Kidney (tissue), 13 donors: ENCODE measurements at regions not wholly inside any gene's neighbourhood (a gene's known extent, or its start where the extent isn't known, plus 50 kb on each side); places are given as distances from the start of the nearest gene placed in this dataset.

Experiments
- DNase-seq, 5 donors: peaks; one replicate each; pipeline ENCODE4 v3.0.0-alpha.2; 2013 to 2020
- FAIRE-seq: peaks from 2 replicates; lab custom pipeline; 2012; peaks lifted over from hg19 to GRCh38; lab: Jason Lieb, UNC
- H3K27ac ChIP-seq, 2 donors: one replicate each; pipeline ENCODE4 v1.7.0; 2013; ENCODE audit warnings: low read depth in 2 of 2, low read length in 2 of 2, inconsistent platforms in 1 of 2
- H3K27me3 ChIP-seq: one replicate; pipeline ENCODE4 v1.7.1; 2013; ENCODE audit warnings: low read length, inconsistent platforms; ENCODE audit not compliant: control insufficient read depth, insufficient read depth
- H3K36me3 ChIP-seq, 3 donors: one replicate each; pipeline versions ENCODE4 v1.7.0 to v1.7.1; 2013; ENCODE audit warnings: low read length in 3 of 3, control low read depth in 1 of 3, inconsistent platforms in 1 of 3; ENCODE audit not compliant: insufficient read depth in 3 of 3, control insufficient read depth in 2 of 3
- H3K4me1 ChIP-seq, 3 donors: one replicate each; pipeline versions ENCODE4 v1.7.0 to v1.7.1; 2013; ENCODE audit warnings: low read length in 3 of 3, inconsistent platforms in 1 of 3, low read depth in 1 of 3; ENCODE audit not compliant: control insufficient read depth in 2 of 3, insufficient read depth in 2 of 3
- H3K4me3 ChIP-seq, 3 donors: one replicate each; pipeline versions ENCODE4 v1.7.0 to v1.8.1; 2013; ENCODE audit warnings: low read length in 3 of 3, control low read depth in 1 of 3, inconsistent platforms in 1 of 3
- H3K9ac ChIP-seq, 3 donors: one replicate each; pipeline versions ENCODE4 v1.7.0 to v1.7.1; 2013; ENCODE audit warnings: low read length in 3 of 3, control low read depth in 1 of 3, inconsistent platforms in 1 of 3
- H3K9me3 ChIP-seq, 3 donors: one replicate each; pipeline versions ENCODE4 v1.7.0 to v1.7.1; 2013; ENCODE audit warnings: low read length in 3 of 3, control low read depth in 1 of 3, inconsistent platforms in 1 of 3; ENCODE audit not compliant: control insufficient read depth in 2 of 3, insufficient read depth in 1 of 3
- CTCF ChIP-seq: IDR thresholded peaks from 3 replicates; pipeline ENCODE4 v1.5.1; 2012; ENCODE audit warnings: mild to moderate bottlenecking, moderate library complexity, borderline replicate concordance; ENCODE audit not compliant: insufficient read depth; ENCODE audit errors: extremely low read depth
- intact Hi-C: fragments of 100-400 bp; cut with DNase I; formaldehyde crosslinking; loops from one replicate; pipeline ENCODE4 v1.11.1; 2022
- donor health status: control.
- donor health status: control.
- donor health status: control.
- donor health status: control.
- donor health status: control.
- donor health status: DM: yes; HTN: yes; CAD: no.
- donor health status: Normal renal cell carcinoma (clear cell type).

- H3K9me3 ChIP-seq, result no peaks in the 10 kb centered on the region
- H3K9ac ChIP-seq, result no peak overlapping the region
- H3K4me1 ChIP-seq, result no peaks in the 10 kb centered on the region
- no peaks in the 10 kb centered on the region for H3K36me3 ChIP-seq
- no peak for DNase-seq
- no peak for FAIRE-seq
- H3K27ac ChIP-seq, result no peak overlapping the region
- no peaks in the 10 kb centered on the region for H3K27me3 ChIP-seq
- no peak overlapping the region for H3K4me3 ChIP-seq
- intact Hi-C loops, result no loop called here
- no peak for TF ChIP-seq CTCF
Measured at GRCh38 chr11:45482331-45482730, 183.1 kb downstream of the CHST1 start.

GRCh38 chr11:45481026-45481425 is 184.4 kb downstream of the CHST1 start:
- Histone ChIP-seq H3K4me3 (no peak overlapping the region), H3K9me3 (no peaks in the 10 kb centered on the region), H3K4me1 (no peaks in the 10 kb centered on the region), H3K36me3 (no peaks in the 10 kb centered on the region), H3K27ac (no peak overlapping the region), H3K9ac (no peak overlapping the region), H3K27me3 (no peaks in the 10 kb centered on the region)
- TF ChIP-seq CTCF, result no peak
- DNase-seq (peak in 2 of 5 donors; percentile 14 to 38), FAIRE-seq (no peak)
- intact Hi-C loops, result no loop called here

- H3K27me3 ChIP-seq, result no peaks in the 10 kb centered on the region
- no peak for TF ChIP-seq CTCF
- no peak overlapping the region for H3K9ac ChIP-seq
- no peak overlapping the region for H3K4me3 ChIP-seq
- DNase-seq (peak in 1 of 5 donors; percentile 18), FAIRE-seq (no peak)
- no peaks in the 10 kb centered on the region for H3K36me3 ChIP-seq
- no peaks in the 10 kb centered on the region for H3K9me3 ChIP-seq
- H3K4me1 ChIP-seq, result no peaks in the 10 kb centered on the region
- intact Hi-C loops, result no loop called here
- H3K27ac ChIP-seq, result no peak overlapping the region
Measured at GRCh38 chr11:45477588-45477987, 187.8 kb downstream of the CHST1 start.

GRCh38 chr11:45476126-45476525 is 189.3 kb downstream of the CHST1 start:
- Histone ChIP-seq H3K27me3 (no peaks in the 10 kb centered on the region), H3K36me3 (no peaks in the 10 kb centered on the region), H3K9ac (no peak overlapping the region), H3K27ac (no peak overlapping the region), H3K9me3 (no peaks in the 10 kb centered on the region), H3K4me3 (no peak overlapping the region), H3K4me1 (no peaks in the 10 kb centered on the region)
- no peak for FAIRE-seq
- intact Hi-C loops, result no loop called here
- no peak for DNase-seq
- TF ChIP-seq CTCF, result no peak
